ENCODE measurements at regions not wholly inside any gene's neighbourhood (a gene's known extent, or its start where the extent isn't known, plus 50 kb on each side); places are given as distances from the start of the nearest gene placed in this dataset.

DNA sequence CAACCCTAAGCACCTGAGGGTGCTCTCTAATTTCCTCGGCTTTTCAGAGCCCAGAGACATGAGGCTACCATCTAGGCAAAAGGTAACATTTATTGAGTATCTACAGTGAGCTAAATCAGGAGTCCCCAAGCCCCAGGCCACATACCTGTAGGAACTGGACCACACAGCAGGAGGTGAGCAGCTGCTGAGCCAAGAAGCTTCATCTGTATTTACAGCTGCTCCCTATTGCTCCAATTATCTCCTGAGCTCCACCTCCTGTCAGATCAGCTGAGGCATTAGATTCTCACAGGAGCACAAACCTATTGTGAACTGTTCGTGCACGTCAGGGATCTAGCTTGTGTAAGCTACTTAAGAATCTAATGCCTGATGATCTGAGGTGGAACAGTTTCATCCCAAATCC, 70.2 kb downstream of the RND3 start:
- no peak for DNase-seq (ENCODE audit: low spot score)

DNA sequence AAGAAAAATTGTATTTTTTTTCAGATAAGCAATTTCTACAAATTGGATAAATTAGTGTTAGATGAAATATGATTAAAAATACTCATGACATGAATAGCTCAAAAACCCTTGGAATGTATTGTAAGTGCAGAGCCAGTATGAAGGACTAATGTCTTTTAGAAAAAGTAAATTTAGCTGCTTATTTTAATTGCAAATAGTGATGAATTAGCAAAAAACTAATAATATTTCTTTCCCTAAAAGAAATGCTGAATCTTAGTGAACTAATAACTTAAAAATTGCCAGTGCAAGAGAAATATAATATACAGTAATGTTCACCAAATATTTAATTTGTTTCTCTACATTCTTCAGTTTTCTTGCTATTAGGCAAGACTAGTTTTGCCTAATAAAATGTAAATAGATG, 72.4 kb downstream of the RND3 start:
- DNase-seq (ENCODE audit: low spot score): no peak

DNA sequence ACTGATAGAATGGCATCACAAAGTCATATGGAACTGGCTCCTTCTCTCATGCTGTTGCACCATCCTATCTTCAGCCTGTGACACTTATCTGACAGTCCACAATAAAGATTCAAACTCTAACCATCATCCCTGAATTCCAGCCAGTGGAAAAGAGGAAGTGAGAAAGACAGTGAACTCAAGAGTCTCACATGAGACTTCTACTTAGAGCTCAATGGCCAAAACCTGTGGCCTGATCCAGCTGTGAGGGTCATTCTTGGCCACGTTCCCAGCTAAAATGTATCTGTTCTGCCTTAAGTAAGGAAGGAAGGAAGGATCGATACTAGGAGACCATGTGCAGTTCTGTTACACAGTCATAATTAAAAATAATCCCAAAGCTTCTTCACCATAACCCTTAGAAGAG, 73.6 kb downstream of the RND3 start:
- DNase-seq (ENCODE audit: low spot score): no peak

DNA sequence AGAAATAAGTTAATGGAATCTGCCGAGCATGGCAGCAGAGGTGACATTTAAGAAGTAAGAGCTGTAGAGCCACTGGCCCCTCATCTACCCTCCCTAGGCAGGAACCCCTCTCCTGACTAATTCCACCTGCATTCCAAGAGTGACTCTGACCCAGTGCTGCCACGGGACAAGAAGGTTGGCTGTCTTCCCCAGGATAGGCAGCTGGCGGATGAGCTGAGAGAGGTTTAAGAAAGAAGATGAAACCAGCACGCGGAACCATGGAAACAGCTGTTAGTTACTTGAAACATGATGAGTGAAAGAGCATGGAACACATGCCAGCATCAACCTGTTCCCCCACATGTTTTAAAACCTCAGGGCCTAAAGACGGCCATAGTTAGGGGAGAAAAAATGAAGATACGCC, 74.1 kb downstream of the RND3 start:
- DNase-seq (ENCODE audit: low spot score): no peak

DNA sequence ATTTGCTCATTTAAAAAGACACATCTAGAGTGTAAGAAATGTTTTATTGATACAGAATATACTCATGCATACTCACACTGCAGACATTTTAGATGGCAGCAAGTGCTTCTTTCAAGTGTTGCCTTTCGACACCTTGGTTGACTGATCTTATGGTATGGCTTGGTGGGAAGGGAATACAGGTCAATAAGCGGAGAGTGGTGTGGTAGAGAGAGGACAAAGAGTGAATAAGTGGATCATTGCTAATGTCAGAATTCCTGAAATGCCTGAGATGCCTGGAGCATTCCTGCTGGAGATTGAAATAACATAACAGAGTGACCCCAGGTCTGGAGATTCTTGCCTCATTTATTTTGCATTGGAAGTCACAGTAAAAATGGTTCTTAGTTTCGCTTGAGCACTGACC, 76.7 kb downstream of the RND3 start:
- no peak for DNase-seq (ENCODE audit: low spot score)

DNA sequence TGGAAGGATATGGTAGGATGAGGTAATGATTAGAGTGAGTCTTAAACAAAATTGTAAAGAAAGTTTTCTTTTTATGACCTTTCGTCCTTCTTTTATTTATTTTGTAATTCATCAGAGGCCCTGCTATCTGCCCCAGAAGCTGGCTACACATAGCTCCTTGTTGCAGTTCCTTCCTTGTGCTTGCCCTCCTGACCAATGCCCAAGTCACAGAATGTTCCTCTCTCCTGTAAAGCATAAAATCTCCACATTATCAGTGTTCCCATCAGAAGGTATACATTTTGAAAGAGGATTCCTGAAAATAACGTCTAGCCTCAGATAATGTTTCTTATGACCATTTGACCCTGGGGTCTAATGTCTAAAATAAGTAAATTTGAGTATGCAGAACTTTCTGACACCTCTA, 78.3 kb downstream of the RND3 start:
- DNase-seq (ENCODE audit: low spot score): no peak

DNA sequence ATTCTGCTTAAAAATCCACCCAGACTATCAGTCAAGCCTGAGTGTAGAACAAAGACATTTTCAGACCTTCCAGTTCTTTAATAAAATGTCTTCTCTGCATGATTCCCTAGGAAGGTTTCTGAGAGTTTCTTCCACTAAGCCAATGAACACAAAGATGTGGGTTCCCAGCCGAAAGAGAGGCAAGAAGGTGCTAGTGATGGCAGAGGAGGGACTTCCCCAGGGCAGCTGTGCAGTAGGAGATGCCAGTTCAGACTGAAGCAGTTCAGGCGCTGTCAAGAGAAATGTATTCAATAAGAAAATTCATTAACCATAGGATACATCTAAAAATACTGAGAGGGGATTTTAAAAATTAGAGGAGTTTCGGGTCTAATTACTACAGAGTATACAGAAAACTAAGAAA, 83.3 kb downstream of the RND3 start:
- no peak for DNase-seq (ENCODE audit: low spot score)

DNA sequence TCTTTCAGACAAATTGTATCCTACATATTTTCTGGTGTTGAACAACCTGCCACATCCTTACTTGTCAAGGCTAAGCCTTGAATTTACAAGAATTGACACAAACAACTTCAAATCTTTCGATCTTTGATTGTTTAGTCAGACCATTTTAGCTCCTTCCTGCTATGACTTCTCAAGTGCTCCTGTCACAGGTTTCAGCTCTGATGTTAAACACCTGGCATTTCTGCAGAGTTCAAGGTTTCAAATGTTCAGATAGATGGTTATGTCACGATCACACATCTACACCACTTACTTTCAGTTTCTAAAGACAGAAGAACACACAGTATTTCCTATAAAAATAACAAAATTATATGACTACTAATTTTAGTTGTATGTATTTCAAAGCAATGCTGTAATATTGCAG, 84.0 kb downstream of the RND3 start:
- no peak for DNase-seq (ENCODE audit: low spot score)

DNA sequence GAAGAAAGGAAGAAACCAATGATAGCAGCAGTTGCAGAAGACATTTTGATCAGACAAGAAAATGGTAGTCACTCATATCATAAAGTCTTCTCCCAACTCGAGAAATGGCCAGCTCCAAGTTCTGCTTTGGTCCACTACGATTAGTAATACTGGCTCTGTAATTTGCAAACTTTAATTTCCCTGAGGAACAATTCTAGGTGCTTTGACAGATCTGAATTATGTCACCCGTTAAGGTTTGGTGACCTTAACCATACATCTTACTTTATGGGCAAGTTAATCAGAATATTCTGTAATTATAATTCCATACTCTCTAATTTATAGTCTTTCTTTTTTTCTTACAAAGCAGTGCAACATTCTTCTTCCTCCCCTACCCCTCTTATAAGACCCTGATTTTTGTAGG, 84.5 kb downstream of the RND3 start:
- DNase-seq (ENCODE audit: low spot score): no peak

DNA sequence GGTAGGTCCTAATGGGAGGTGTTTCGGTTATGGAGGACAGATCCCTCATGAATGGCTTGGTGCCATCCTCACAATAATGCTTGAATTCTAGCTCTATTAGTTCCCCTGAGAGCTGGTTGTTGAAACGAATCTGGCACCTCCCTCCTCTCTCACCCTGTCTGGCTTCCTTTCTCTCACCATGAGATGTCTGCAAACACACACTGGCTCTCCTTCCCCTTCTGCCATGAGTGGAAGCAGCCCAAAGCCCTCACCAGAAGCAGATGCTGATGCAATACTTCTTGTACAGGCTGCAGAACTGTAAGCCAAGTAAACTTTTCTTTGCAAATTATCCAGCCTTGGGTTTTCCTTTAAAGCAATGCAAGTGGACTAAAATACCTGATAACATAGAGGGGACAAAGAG, 86.6 kb downstream of the RND3 start:
- no peak for DNase-seq (ENCODE audit: low spot score)

DNA sequence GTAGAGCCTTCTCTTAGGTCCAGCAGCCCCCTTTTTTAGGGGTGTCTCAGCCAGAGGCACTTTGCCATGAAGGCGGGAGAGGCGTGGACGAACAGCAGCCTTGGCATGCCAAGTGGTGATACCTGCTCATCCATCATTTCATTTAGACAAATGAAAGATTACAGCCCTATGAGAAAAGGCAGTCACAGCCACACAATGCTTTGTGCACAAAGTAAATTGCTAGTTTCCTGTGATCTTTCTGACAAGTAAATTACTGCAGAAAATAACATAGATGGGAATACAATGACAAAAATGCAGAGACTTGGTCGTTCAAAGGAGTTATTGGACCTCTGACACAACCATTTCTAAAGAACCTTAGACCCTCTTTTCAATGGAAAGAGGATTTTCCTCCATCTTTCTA, 94.9 kb downstream of the RND3 start:
- no peak for DNase-seq (ENCODE audit: low spot score)

DNA sequence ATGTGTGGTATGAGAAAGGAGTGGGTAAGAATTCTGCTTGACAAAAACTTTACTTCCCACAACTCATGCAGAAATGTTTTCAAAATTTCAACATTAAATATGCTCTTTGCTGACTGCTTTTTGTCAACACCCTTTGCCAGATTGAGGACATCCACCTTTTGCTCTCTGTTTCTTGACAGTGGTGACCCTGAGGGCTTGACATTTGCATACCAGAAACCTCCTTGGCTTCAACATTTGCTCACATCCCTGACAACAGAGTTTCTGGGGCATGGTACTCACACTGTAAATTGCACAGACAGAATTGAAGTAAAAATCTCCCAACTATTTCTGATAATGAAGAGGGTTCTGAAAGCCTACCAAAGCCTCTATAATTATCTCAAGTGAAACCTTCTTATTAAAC, 95.7 kb downstream of the RND3 start:
- DNase-seq (ENCODE audit: low spot score): no peak

DNA sequence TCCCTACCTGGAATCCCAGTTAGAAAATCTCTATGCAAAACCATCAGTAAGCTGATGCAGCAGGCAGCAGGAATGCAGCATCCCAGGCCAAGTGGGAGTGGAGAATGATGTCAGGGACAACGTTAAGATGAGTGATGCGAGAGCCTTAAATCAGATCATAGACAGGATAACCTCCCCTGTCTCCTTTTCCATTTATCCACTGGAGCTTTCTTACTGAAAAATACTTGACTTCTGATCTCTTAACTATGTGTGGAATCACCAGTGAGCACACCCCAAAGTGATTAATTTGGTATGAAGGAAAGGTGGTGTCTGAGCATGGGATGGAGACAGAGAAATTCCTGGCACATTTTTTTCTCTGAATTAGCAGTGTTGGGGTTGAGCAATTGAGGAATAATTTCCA, 98.0 kb downstream of the RND3 start:
- no peak for DNase-seq (ENCODE audit: low spot score)

DNA sequence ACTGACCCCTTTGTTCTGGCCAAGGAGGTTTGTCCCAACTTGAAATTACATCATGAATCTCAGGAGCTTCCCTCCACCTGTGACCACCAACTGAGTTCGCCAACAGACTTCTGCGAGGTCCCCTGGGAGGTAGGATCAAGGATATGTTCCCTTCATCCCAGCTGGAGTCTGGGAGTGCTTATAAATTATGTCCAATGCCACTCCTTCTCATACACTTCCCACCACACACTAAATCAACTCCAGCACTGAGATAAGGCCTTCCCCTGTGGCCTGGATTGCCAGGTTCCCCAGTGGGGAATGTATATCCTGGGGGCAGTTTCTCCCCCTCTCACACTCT, 99.2 kb downstream of the RND3 start:
- DNase-seq (ENCODE audit: low spot score): no peak

DNA sequence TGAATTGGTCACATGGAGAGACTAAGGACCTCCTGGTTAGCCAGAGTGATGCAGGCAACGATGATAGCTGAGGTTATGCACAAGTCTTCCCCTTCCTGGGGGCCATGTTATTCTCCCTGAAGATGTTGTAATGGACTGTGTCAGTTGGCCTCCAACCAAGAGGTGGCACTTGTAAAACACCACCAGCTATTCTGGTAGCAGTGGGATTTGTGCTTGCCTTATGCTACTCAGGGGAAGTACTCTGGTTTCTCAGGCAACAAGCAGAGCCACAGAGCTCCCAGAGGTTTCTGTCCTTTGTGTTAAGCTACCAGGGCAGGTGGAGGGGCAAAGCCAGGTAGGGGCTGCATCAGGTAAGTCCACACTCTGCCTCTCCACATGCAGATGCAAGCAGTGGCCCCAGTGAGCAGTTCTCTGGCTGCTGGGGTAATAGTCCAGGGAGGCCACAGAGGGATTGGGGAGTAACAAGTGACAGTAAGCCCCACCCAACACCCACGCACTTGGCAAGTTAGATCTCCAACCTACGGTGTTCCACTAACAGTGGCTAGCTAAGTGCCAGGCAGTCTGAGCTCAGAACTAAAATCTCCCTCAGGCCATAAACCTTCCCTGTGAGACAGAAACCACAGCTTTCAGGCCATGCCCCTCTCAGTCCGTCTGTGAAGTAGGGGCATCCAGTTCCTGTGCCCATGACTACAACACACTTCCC, 99.7 kb downstream of the RND3 start:
- DNase-seq (ENCODE audit: low spot score): no peak

DNA sequence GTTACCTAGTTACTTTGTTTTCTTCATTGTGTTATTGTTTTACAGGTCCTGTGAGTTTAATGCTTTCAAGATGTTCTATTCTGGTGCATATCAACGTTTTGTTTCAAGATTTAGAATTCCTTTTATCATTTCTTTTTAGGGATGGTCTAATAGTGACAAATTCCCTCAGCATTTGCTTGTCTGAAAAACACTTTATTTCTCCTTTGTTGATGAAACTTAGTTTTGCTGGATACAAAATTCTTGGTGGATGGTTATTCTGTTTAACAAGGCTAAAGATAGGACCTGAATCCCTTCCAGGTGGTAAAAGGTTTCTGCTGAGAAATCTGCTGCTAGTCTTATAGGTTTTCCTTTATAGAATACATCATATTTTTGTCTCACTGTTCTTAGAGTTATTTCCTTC, 102.3 kb downstream of the RND3 start:
- no peak for DNase-seq (ENCODE audit: low spot score)

DNA sequence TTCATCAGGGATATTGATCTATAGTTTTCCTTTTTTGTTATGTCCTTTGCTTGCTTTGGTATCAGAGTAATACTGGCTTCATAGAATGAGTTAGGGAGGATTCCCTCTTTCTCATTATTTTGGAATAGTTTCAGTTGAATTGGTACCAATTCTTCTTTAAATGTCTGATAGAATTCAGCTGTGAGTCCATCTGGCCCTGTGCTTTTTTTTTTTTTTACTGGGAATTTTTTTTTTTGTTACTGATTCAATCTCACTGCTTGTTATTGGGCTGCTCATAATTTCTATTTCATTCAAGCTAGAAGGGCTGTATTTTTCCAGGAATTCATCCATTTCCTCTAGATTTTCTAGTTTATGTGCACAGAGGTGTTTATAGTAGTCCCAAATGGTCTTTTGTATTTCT, 103.9 kb downstream of the RND3 start:
- no peak for DNase-seq (ENCODE audit: low spot score)

DNA sequence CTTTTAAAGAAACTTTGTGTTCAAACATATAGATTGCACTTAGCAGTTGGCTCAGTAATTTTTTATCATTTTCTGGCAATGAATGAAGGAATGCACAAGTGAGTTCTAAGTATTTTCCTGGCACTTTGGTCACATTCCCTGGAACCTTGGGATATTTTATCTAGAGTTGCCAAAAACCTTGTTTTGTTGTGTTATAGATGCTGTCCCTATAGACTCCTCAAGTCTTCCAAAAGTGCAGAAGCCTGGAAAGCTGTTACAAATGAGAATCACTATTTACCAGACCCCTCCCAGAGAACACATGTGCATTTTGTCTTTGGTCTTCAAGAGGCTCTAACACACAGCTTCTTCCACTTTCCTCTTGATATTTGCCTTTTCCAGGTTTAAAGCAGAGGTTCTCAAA, 108.3 kb downstream of the RND3 start:
- no peak for DNase-seq (ENCODE audit: low spot score)

DNA sequence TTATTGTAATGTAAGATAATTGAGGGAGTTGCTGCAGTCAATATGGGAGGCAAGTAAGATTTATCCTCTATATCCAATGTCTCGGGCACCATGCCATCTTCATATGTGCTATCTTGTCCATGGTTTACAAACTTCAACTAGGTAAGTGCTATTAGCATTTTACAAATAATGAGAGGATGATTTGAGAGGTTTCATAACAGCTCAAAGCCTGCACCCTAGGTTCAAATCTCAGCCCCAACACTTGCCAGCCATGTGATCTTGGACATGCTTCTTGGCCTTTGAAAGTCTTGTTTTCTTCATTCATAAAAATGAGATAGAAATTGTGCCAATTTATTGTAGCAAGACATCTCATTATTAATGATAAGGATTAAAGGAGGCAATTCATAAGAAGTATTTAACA, 108.8 kb downstream of the RND3 start:
- DNase-seq (ENCODE audit: low spot score): no peak

DNA sequence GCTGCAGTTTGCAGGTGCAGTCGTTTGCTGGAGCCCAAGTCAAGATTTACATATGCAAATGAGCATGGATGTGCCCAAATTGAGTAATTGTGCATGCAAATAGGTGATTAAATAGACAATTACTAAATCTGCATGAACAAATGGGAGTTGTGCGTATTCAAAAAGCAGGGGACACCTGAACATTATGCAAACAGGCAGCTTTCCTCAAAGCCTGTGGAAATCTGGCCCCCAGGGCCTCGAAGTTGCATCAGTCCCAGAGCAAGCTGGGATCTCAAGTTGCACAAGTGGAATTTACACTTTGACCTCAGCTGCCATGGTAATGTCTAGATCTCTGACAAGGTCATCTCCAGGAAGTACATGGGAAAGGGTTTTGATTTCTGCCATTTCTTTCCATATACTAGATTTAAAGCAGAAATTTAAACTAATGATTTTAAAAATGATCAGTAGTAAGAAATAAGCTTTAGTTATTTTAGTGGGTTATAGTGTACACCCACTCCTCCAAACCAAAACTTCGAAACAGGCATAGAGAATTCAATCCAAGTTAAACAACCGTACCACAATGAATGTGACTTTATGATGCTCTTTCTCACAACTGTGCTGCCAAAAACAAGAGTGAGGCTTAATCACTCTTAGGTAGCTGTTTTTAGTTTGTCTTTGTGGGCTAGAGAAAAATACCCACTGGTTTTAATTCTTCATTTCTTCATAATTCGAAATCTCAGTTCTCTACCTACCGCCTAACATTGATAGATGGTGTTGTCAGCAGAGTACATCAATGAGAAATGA, 110.7 kb downstream of the RND3 start:
- DNase-seq (ENCODE audit: low spot score): no peak

DNA sequence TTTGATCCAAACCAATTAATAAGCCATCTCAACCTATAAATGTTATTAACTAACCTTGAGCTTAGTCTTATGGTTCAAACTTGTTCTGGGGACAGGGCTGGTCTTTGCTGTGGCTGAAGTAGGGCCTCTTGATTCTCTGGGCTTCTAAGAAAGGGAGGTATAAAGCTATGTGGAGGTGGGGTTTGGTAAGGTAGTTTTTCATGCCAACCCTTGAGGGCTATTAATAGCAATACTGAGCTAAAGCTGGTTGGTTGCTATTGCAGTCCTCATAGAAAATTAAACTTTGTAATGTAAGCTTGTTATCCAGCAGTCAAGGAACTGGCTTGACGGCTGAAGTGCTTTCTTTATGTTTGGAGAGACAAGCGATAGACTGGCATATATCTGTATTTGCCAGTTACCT, 112.1 kb downstream of the RND3 start:
- DNase-seq (ENCODE audit: low spot score): no peak

DNA sequence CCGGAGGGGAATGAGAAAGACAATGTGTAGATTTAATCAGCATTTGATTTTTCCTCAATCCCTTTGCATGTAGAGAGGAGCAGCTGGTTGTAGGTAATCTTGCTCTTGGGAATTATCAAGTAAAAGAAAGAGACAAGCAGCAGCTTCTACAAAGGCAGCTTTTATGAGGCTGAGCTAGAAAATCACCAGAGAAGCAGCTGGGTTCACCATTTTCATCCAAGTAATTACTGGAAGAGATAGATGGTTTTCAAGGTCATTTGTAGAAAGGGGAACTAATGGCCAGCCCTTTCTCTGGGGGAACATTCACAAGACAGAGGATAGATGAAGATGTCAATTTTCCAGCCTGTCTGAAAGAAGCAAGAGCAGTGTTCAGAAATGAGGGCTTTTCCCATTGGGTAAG, 113.0 kb downstream of the RND3 start:
- no peak for DNase-seq (ENCODE audit: low spot score)

DNA sequence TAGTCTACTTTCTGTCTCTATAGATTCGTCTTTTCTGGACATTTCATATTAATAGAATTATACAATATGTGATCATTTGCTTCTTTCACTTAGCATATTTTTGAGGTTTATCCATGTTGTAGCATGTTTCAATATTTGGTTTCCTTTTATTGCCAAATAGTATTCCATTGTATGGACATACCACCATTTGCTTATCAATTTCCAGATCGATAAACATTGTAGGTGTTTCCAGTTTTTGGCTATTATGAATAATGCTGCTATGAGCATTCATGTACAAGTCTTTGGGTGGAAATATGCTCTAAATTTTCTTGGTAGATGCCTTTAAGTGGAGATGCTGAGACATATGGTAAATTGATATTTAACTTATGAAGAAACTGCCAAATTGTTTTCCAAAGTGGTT, 114.1 kb downstream of the RND3 start:
- no peak for DNase-seq (ENCODE audit: low spot score)

Measured in ecto neural progenitor cell (in vitro differentiated cells).